Peyer's patch (tissue), 4 donors: ENCODE measurements at regions not wholly inside any gene's neighbourhood (a gene's known extent, or its start where the extent isn't known, plus 50 kb on each side); places are given as distances from the start of the nearest gene placed in this dataset.

ENCODE experiments used
- DNase-seq, 3 donors: peaks; one replicate each; pipeline ENCODE4 v3.0.0-alpha.2; 2017 to 2019
- H3K27ac ChIP-seq, 4 donors: fragments of 200-600 bp; sonication (generic); one replicate each; pipeline ENCODE4 v1.5.1; 2016 to 2019
- H3K27me3 ChIP-seq, 2 donors: fragments of 200-600 bp; sonication (generic); one replicate each; pipeline ENCODE4 v1.5.1; 2019
- H3K36me3 ChIP-seq, 3 donors: fragments of 200-600 bp; sonication (generic); one replicate each; pipeline ENCODE4 v1.5.1; 2016 to 2019
- H3K4me1 ChIP-seq, 4 donors: fragments of 200-600 bp; sonication (generic); one replicate each; pipeline ENCODE4 v1.5.1; 2016 to 2019
- H3K4me3 ChIP-seq, 4 donors: fragments of 200-600 bp; sonication (generic); 1 replicate in 3 of 4; 2 replicates in 1 of 4; pipeline ENCODE4 v1.5.1; 2016 to 2019; ENCODE audit warnings: mild to moderate bottlenecking in 1 of 4
- H3K9me3 ChIP-seq, 4 donors: fragments of 200-600 bp; sonication (generic); one replicate each; pipeline ENCODE4 v1.5.1; 2016 to 2019; ENCODE audit warnings: mild to moderate bottlenecking in 1 of 4
- CTCF ChIP-seq, 6 experiments: fragments of 450-650 bp in 4 of 6; fragments of 200-600 bp in 2 of 6; sonication (generic) in 1 of 6; IDR thresholded peaks; one replicate each; pipeline ENCODE4 v1.5.1; 2017 to 2019; ENCODE audit warnings: antibody characterized with exemption in 6 of 6, mild to moderate bottlenecking in 3 of 6, moderate library complexity in 1 of 6
- POLR2A ChIP-seq, 2 donors: fragments of 450-650 bp; IDR thresholded peaks; one replicate each; pipeline ENCODE4 v1.5.1; 2017; ENCODE audit warnings: antibody characterized with exemption in 2 of 2, mild to moderate bottlenecking in 2 of 2, moderate library complexity in 2 of 2

GRCh38 chr9:111162026-111162425 is 123.8 kb upstream of the LPAR1 start:
- DNase-seq: no peak
- no peaks in the 10 kb centered on the region for H3K4me1 ChIP-seq
- H3K36me3 ChIP-seq: no peaks in the 10 kb centered on the region
- no peaks in the 10 kb centered on the region for H3K9me3 ChIP-seq
- no peak for TF ChIP-seq POLR2A (IDR thresholded peaks at IDR 0.05)
- no peak for TF ChIP-seq CTCF (IDR thresholded peaks at IDR 0.05)
- no peaks in the 10 kb centered on the region for H3K27me3 ChIP-seq
- H3K4me3 ChIP-seq: no peak overlapping the region
- no peak overlapping the region for H3K27ac ChIP-seq

- Histone ChIP-seq H3K36me3 (no peaks in the 10 kb centered on the region), H3K9me3 (no peaks in the 10 kb centered on the region), H3K27me3 (no peaks in the 10 kb centered on the region), H3K27ac (no peak overlapping the region), H3K4me1 (no peaks in the 10 kb centered on the region), H3K4me3 (no peak overlapping the region)
- no peak for TF ChIP-seq CTCF (IDR thresholded peaks at IDR 0.05)
- no peak for TF ChIP-seq POLR2A (IDR thresholded peaks at IDR 0.05)
- no peak for DNase-seq
Measured at GRCh38 chr9:111161015-111161415, 122.7 kb upstream of the LPAR1 start.

GRCh38 chr9:111158999-111159398 is 120.7 kb upstream of the LPAR1 start:
- Histone ChIP-seq H3K9me3 (no peaks in the 10 kb centered on the region), H3K27me3 (no peaks in the 10 kb centered on the region), H3K4me3 (no peak overlapping the region), H3K4me1 (no peaks in the 10 kb centered on the region), H3K27ac (no peak overlapping the region), H3K36me3 (no peaks in the 10 kb centered on the region)
- no peak for DNase-seq
- TF ChIP-seq POLR2A (IDR thresholded peaks at IDR 0.05) (no peak), CTCF (IDR thresholded peaks at IDR 0.05) (no peak)

GRCh38 chr9:111158363-111158762 is 120.1 kb upstream of the LPAR1 start:
- Histone ChIP-seq H3K4me3 (no peak overlapping the region), H3K36me3 (no peaks in the 10 kb centered on the region), H3K4me1 (no peaks in the 10 kb centered on the region), H3K9me3 (no peaks in the 10 kb centered on the region), H3K27me3 (no peaks in the 10 kb centered on the region), H3K27ac (no peak overlapping the region)
- DNase-seq: no peak
- TF ChIP-seq POLR2A (IDR thresholded peaks at IDR 0.05) (no peak), CTCF (IDR thresholded peaks at IDR 0.05) (no peak)

- Histone ChIP-seq H3K4me3 (no peak overlapping the region), H3K9me3 (no peaks in the 10 kb centered on the region), H3K4me1 (no peaks in the 10 kb centered on the region), H3K27ac (no peak overlapping the region), H3K36me3 (no peaks in the 10 kb centered on the region), H3K27me3 (no peaks in the 10 kb centered on the region)
- no peak for DNase-seq
- no peak for TF ChIP-seq POLR2A (IDR thresholded peaks at IDR 0.05)
Measured at GRCh38 chr9:111154081-111154562, 115.9 kb upstream of the LPAR1 start.

GRCh38 chr9:111152614-111153406 is 114.5 kb upstream of the LPAR1 start:
- no peaks in the 10 kb centered on the region for H3K36me3 ChIP-seq

More at GRCh38 chr9:111152614-111153406, 114.5 kb upstream of the LPAR1 start:
- no peak overlapping the region for H3K27ac ChIP-seq
- TF ChIP-seq POLR2A (IDR thresholded peaks at IDR 0.05) (no peak), CTCF (IDR thresholded peaks at IDR 0.05) (no peak)
- DNase-seq: no peak
- no peaks in the 10 kb centered on the region for H3K27me3 ChIP-seq
- no peaks in the 10 kb centered on the region for H3K4me1 ChIP-seq
- no peak overlapping the region for H3K4me3 ChIP-seq
- no peaks in the 10 kb centered on the region for H3K9me3 ChIP-seq
